ENCODE measurements at regions not wholly inside any gene's neighbourhood (a gene's known extent, or its start where the extent isn't known, plus 50 kb on each side); places are given as distances from the start of the nearest gene placed in this dataset.

DNA sequence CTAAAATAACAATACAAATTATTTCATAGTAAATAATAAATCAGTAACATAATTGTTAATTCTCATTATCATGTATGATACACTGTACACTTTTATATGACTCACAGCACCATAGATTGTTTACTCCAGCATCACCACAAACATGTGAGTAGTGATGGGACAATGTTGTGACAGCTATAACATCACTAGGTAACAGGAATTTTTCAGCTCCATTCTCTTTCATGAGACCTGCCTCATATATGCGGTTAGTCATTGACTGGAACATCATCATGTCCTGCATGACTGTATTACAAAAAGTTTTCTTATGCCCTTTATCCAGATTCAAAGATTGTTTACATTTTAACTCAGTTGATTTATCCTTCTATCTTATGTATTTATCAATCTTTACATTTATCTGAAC is 1530.0 kb downstream of the PCDH18 start:
- H3K27me3 Mint-ChIP-seq (ENCODE audit: low read depth in 3 of 3): no peaks in the 10 kb centered on the region
- H3K36me3 Mint-ChIP-seq: no peaks in the 10 kb centered on the region
- WGBS (ENCODE audit: insufficient coverage): no CpG with 5 or more reads among the region's 1 CpG
- H3K9me3 Mint-ChIP-seq: no peaks in the 10 kb centered on the region
- Histone ChIP-seq H3K9me3 (replicated peaks in 1 of 2; ENCODE audit: control insufficient read depth in 1 of 2, insufficient read depth in 1 of 2, low read length in 2 of 2) (no peaks in the 10 kb centered on the region), H3K27me3 (ENCODE audit: control insufficient read depth in 2 of 2, insufficient read depth in 2 of 2, low read length in 2 of 2) (no peaks in the 10 kb centered on the region), H4K20me1 (ENCODE audit: insufficient read depth, low read length) (no peaks in the 10 kb centered on the region), H3K36me3 (replicated peaks in 1 of 2; ENCODE audit: control insufficient read depth in 1 of 2, insufficient read depth in 2 of 2, low read length in 2 of 2) (no peaks in the 10 kb centered on the region), H3K4me2 (replicated peaks; ENCODE audit: extremely low read depth, low read length, poor library complexity, severe bottlenecking) (no peak overlapping the region), H2AFZ (ENCODE audit: insufficient read depth, low read depth, low read length, poor library complexity, severe bottlenecking) (no peak overlapping the region), H3K4me3 (replicated peaks in 1 of 3; ENCODE audit: low read depth in 2 of 3, low read length in 3 of 3) (no peak overlapping the region), H3K4me1 (ENCODE audit: control insufficient read depth in 1 of 2, insufficient read depth in 2 of 2, low read length in 2 of 2) (no peaks in the 10 kb centered on the region), H3K27ac (ENCODE audit: low read depth in 1 of 2, low read length in 2 of 2) (no peak overlapping the region), H3K9ac (ENCODE audit: insufficient read depth, low read length, poor library complexity, severe bottlenecking) (no peak overlapping the region), H3K79me2 (ENCODE audit: insufficient read depth, low read length) (no peaks in the 10 kb centered on the region)
- no peaks in the 10 kb centered on the region for H3K4me1 Mint-ChIP-seq
- intact Hi-C loops (cut with micrococcal nuclease): no loop called here
- DNase-seq: no peak
- TF ChIP-seq, protein P1, sequence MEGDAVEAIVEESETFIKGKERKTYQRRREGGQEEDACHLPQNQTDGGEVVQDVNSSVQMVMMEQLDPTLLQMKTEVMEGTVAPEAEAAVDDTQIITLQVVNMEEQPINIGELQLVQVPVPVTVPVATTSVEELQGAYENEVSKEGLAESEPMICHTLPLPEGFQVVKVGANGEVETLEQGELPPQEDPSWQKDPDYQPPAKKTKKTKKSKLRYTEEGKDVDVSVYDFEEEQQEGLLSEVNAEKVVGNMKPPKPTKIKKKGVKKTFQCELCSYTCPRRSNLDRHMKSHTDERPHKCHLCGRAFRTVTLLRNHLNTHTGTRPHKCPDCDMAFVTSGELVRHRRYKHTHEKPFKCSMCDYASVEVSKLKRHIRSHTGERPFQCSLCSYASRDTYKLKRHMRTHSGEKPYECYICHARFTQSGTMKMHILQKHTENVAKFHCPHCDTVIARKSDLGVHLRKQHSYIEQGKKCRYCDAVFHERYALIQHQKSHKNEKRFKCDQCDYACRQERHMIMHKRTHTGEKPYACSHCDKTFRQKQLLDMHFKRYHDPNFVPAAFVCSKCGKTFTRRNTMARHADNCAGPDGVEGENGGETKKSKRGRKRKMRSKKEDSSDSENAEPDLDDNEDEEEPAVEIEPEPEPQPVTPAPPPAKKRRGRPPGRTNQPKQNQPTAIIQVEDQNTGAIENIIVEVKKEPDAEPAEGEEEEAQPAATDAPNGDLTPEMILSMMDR (IDR thresholded peaks at IDR 0.05): no peak
- no peak overlapping the region for H3K27ac Mint-ChIP-seq
- H3K4me3 Mint-ChIP-seq: no peak overlapping the region

DNA sequence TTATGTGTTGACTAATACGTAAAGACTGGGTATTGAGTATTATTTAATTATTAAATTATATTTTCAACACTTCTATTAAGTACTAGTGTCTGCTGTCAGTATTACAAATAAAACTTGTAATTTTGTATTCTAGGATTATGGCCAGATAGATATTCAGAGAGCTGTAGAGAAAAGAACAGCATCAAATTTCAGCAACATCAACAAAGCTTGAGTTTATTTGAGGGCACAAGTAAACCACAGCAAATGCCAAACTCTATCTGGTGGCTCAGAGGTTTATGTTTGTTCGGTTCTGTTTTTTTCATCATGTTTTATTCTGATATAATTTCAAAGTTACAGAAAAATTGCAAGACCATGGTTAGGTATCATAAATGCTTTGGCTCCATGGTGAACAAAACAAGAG is 1530.5 kb downstream of the PCDH18 start:
- H3K4me1 ChIP-seq (ENCODE audit: control insufficient read depth in 1 of 2, insufficient read depth in 2 of 2, low read length in 2 of 2): no peaks in the 10 kb centered on the region
- no peaks in the 10 kb centered on the region for H3K9me3 Mint-ChIP-seq
- no peaks in the 10 kb centered on the region for H3K9me3 ChIP-seq (replicated peaks in 1 of 2; ENCODE audit: control insufficient read depth in 1 of 2, insufficient read depth in 1 of 2, low read length in 2 of 2)
- H3K27me3 ChIP-seq (ENCODE audit: control insufficient read depth in 2 of 2, insufficient read depth in 2 of 2, low read length in 2 of 2): no peaks in the 10 kb centered on the region
- H3K4me2 ChIP-seq (replicated peaks; ENCODE audit: extremely low read depth, low read length, poor library complexity, severe bottlenecking): no peak overlapping the region
- H3K36me3 Mint-ChIP-seq: no peaks in the 10 kb centered on the region
- H3K27ac Mint-ChIP-seq: no peak overlapping the region
- DNase-seq: no peak
- H4K20me1 ChIP-seq (ENCODE audit: insufficient read depth, low read length): no peaks in the 10 kb centered on the region
- H3K4me3 ChIP-seq (replicated peaks in 1 of 3; ENCODE audit: low read depth in 2 of 3, low read length in 3 of 3): no peak overlapping the region
- H3K4me1 Mint-ChIP-seq: no peaks in the 10 kb centered on the region
- H2AFZ ChIP-seq (ENCODE audit: insufficient read depth, low read depth, low read length, poor library complexity, severe bottlenecking): no peak overlapping the region
- H3K36me3 ChIP-seq (replicated peaks in 1 of 2; ENCODE audit: control insufficient read depth in 1 of 2, insufficient read depth in 2 of 2, low read length in 2 of 2): no peaks in the 10 kb centered on the region
- H3K27me3 Mint-ChIP-seq (ENCODE audit: low read depth in 3 of 3): no peaks in the 10 kb centered on the region
- TF ChIP-seq, protein P1 (IDR thresholded peaks at IDR 0.05): no peak
- H3K9ac ChIP-seq (ENCODE audit: insufficient read depth, low read length, poor library complexity, severe bottlenecking): no peak overlapping the region
- WGBS (ENCODE audit: insufficient coverage): no CpG with 5 or more reads among the region's 2 CpGs
- no peak overlapping the region for H3K4me3 Mint-ChIP-seq
- intact Hi-C loops (cut with micrococcal nuclease): no loop called here
- H3K27ac ChIP-seq (ENCODE audit: low read depth in 1 of 2, low read length in 2 of 2): no peak overlapping the region
- H3K79me2 ChIP-seq (ENCODE audit: insufficient read depth, low read length): no peaks in the 10 kb centered on the region
